ENCODE measurements at regions not wholly inside any gene's neighbourhood (a gene's known extent, or its start where the extent isn't known, plus 50 kb on each side); places are given as distances from the start of the nearest gene placed in this dataset.

- no peak for DNase-seq
Observed at GRCh38 chr4:153140294-153140693, 63.9 kb upstream of the TRIM2 start.

- no peak for DNase-seq
Observed at GRCh38 chr4:153141238-153141637, 63.0 kb upstream of the TRIM2 start.

- peak; percentile 89 for DNase-seq
Observed at GRCh38 chr4:153142700-153143438, 61.4 kb upstream of the TRIM2 start.

GRCh38 chr4:153143527-153144348, 60.5 kb upstream of the TRIM2 start:
- peak; percentile 67 for DNase-seq

GRCh38 chr4:153146031-153146430, 58.2 kb upstream of the TRIM2 start:
- no peak for DNase-seq

- DNase-seq, result no peak
Observed at GRCh38 chr4:153146961-153147360, 57.3 kb upstream of the TRIM2 start.

- DNase-seq, result no peak
Observed at GRCh38 chr4:153148791-153149190, 55.5 kb upstream of the TRIM2 start.

GRCh38 chr4:153151535-153152455, 52.4 kb upstream of the TRIM2 start:
- DNase-seq, result peak; percentile 72

- peak; percentile 72 for DNase-seq
Observed at GRCh38 chr4:153152501-153153338, 51.5 kb upstream of the TRIM2 start.

GRCh38 chr4:153153339-153153871, 50.8 kb upstream of the TRIM2 start:
- DNase-seq, result peak; percentile 74

GRCh38 chr4:153154007-153154975, 50.0 kb upstream of the TRIM2 start:
- peak; percentile 45 for DNase-seq
